Kidney epithelial cell (primary cell): ENCODE measurements at regions not wholly inside any gene's neighbourhood (a gene's known extent, or its start where the extent isn't known, plus 50 kb on each side); places are given as distances from the start of the nearest gene placed in this dataset.

Source experiments
- DNase-seq: peaks from one replicate; pipeline ENCODE4 v3.0.0-alpha.2; 2010; ENCODE audit warnings: low read depth
- H3K27me3 ChIP-seq: 2 replicates; pipeline ENCODE4 v1.6.0; 2011; ENCODE audit warnings: low read length; ENCODE audit not compliant: control insufficient read depth, insufficient read depth
- H3K36me3 ChIP-seq: 2 replicates; pipeline ENCODE4 v1.5.1; 2011; ENCODE audit warnings: low read length; ENCODE audit not compliant: control insufficient read depth, insufficient read depth
- H3K4me3 ChIP-seq: 2 replicates; pipeline ENCODE4 v1.5.1; 2011; ENCODE audit warnings: low read depth, mild to moderate bottlenecking, control low read depth, low read length
- TF ChIP-seq, protein P1 (sequence below): IDR thresholded peaks from 2 replicates; pipeline ENCODE4 v1.5.1; 2011; ENCODE audit warnings: mild to moderate bottlenecking, moderate library complexity, low read length, control low read depth, inconsistent platforms; ENCODE audit not compliant: insufficient read depth, poor library complexity, severe bottlenecking

DNA sequence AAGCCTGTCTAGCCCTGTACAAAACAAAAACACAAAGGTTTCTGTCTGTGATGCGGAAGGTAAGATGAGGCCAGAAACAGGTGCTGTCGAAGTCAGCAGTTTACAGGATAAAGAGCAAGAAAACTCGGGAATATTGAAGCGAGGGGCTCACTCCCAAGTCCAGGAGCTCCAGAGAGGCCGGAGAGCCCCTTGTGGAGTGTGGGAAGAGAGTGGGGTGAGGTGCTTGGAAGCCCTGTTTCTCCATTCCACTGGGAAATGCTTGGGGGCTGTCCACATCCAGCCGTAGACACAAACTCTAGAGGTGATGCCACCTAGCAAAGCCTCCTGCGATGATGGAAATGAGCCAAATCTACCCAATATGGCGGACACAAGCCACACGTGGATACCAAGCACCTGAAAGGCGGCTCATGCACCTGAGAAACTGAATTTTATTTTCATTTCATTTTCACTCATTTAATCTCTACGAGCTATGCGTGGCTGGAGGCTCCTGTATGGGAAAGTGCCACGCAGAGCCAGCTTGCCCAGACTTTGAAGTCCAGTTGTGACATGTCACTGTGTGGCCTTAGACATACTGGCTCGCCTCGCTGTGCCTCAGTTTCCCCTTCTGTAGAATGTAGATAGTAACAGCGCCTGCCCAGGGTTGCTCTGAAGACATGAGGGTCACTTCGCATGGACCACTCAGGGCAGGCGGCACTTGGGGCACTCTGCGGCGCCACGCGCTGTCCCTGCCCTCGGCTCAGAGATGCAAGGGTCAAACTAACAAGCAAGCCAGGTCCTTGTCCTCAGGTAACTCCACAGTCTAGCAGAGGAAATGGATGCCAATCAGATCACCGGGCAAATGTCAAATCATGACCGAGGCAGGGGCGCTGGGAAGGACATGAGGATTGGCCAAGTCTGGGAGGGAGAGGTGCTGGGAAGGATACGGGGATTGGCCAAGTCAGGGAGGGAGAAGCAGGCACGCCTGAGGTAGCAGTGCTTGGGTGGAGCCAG is 684.7 kb downstream of the TBC1D22A start:
- no peaks in the 10 kb centered on the region for H3K27me3 ChIP-seq
- no peak overlapping the region for H3K4me3 ChIP-seq
- H3K36me3 ChIP-seq: no peaks in the 10 kb centered on the region
- no peak for DNase-seq
- TF ChIP-seq, protein P1, sequence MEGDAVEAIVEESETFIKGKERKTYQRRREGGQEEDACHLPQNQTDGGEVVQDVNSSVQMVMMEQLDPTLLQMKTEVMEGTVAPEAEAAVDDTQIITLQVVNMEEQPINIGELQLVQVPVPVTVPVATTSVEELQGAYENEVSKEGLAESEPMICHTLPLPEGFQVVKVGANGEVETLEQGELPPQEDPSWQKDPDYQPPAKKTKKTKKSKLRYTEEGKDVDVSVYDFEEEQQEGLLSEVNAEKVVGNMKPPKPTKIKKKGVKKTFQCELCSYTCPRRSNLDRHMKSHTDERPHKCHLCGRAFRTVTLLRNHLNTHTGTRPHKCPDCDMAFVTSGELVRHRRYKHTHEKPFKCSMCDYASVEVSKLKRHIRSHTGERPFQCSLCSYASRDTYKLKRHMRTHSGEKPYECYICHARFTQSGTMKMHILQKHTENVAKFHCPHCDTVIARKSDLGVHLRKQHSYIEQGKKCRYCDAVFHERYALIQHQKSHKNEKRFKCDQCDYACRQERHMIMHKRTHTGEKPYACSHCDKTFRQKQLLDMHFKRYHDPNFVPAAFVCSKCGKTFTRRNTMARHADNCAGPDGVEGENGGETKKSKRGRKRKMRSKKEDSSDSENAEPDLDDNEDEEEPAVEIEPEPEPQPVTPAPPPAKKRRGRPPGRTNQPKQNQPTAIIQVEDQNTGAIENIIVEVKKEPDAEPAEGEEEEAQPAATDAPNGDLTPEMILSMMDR: no peak

DNA sequence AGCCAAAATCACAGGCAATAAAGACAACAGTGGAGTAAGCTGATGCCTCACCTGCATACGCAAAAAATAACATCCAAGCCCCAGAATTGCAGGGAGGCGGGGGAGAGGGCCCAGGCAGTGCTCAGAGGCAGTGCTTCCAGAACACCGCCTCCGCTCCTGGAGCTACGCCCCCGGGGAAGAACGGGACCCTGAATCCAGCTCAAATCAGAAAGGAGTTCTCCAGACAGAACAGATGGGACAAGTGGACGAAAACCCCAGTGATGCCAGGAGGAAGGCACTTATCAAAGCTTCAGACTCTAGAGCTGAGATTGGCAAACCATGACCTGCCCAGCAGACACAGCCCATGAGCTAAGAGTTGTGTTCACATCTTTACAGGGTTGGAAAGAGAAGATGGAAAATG is 683.9 kb downstream of the TBC1D22A start:
- H3K4me3 ChIP-seq: no peak overlapping the region
- TF ChIP-seq, protein P1: no peak
- DNase-seq: no peak
- H3K36me3 ChIP-seq: no peaks in the 10 kb centered on the region
- no peaks in the 10 kb centered on the region for H3K27me3 ChIP-seq

DNA sequence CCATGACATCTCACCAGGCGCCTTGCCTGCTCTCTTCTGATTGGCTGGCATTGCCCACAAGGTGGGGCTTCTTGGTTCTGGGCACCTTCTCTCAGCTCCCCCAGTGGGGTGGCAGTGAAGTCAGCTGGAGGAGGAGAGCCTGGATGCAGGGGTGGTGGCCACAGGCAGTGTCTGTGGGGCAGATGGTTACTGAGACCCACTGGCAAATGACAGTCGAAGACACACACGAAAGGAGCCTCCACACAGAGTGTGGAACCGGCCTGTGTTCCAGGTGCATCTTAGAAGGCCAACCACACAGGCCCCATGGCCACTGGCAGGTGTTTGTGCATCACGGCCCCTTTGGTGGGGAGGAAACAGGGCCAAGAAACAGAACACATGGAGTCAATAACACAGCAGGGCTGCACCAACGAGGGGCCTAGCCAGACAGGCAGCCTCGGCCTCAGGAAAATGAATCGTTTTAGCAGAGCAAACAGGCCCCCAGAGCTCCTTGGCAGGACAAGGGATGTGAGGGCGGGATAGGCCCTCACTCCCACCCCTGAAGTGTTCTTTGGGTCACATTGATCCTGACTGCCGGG is 683.4 kb downstream of the TBC1D22A start:
- no peak for DNase-seq
- H3K4me3 ChIP-seq: no peak overlapping the region
- H3K27me3 ChIP-seq: no peaks in the 10 kb centered on the region
- TF ChIP-seq, protein P1: no peak
- no peaks in the 10 kb centered on the region for H3K36me3 ChIP-seq

DNA sequence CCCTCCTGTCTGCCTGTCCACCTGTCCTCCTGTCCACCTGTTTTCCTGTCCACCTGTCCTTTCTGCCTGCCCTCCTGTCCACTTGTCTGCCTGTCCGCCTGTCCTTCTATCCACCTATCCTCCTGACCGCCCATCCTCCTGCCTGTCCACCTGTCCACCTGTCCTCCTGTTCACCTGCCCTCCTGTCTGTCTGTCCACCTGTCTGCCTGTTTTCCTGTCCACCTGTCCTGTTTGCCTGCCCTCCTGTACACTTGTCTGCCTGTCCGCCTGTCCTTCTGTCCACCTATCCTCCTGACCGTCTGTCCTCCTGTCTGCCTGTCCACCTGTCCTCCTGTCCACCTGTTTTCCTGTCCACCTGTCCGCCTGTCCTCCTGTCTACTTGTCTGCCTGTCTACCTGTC is 682.8 kb downstream of the TBC1D22A start:
- TF ChIP-seq, protein P1: no peak
- H3K27me3 ChIP-seq: no peaks in the 10 kb centered on the region
- no peak overlapping the region for H3K4me3 ChIP-seq
- no peaks in the 10 kb centered on the region for H3K36me3 ChIP-seq
- DNase-seq: no peak

DNA sequence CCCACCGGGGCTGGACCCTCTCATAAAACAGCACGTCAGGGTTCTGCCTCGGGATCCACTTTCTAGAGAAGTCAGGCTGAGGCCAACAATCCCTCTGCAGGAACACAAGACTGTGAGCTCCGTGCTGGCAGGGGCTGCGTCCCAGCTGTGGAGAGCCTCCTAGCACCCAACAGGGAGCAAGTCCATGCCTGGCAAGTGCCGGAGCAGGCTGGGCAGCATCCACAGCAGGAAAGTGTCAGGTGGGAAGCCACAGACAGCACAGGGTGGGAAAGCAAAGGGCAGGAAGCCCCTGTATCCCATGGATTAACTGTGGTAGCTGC is 682.3 kb downstream of the TBC1D22A start:
- Histone ChIP-seq H3K36me3 (no peaks in the 10 kb centered on the region), H3K4me3 (no peak overlapping the region), H3K27me3 (no peaks in the 10 kb centered on the region)
- TF ChIP-seq, protein P1: no peak
- DNase-seq: no peak
